ENCODE measurements at regions not wholly inside any gene's neighbourhood (a gene's known extent, or its start where the extent isn't known, plus 50 kb on each side); places are given as distances from the start of the nearest gene placed in this dataset.

DNA sequence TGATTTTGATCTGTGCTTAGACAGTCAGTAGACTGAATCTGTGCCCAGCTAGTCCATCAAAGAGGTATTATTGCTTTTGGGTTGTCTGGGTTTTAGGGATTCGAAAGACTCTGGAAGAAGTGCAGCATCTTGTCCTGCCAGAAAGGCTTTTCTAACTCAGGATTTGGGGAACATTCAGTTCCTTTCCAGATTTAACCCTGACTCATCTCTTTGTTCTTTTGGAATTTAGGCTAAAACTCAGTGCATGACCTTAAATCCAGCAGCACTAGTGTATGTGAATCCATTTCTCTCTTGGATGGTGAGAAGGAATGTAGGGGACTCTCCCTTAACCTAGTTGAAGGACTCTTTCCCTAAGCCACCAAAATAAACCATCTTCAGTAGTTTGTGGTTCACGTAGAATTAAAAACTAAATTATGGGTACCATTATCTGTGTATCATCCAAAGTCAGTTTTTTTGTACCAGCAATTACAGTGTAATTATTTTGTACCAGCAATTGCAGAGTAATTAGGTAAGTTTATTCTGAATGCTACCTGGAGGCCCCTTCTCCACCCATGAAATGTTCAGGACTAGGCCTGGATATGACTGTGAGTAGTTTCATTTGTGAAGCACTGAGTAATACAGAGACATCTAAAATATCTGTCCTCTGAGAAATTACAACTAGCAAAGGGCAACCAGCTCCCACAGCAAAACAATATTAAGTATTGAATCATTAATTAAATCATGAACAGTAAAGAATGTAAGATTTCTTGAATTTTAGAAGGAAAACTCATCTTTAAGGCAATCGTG lies 384.0 kb downstream of the TMA16 start:
- DNase-seq = no peak

- no peak for DNase-seq
Observed at GRCh38 chr4:163892417-163892816, 397.9 kb downstream of the TMA16 start.

- no peak for DNase-seq
Observed at GRCh38 chr4:163895378-163896005, 401.0 kb downstream of the TMA16 start.

GRCh38 chr4:163901319-163901718 lies 406.8 kb downstream of the TMA16 start:
- DNase-seq = no peak

GRCh38 chr4:163902417-163902816 lies 407.9 kb downstream of the TMA16 start:
- DNase-seq = no peak

DNA sequence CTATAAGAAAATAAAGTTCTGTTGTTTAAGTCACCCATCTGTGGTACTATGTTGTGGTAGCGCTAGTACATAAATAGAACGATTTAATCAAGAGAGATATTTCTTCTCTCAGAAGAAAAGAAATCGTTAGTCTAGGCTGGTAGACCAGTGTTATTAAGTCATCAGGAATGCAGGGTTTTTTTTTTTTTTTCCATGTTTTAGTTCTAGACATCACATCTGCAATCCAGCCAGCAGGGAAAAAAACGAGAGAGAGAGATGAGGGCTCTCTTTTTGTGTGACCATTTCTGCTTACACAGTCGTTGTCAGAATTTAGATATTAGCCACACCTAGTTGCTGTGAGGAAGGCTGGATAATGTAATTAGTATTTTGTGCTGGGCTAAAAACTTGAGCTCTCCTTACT lies 417.4 kb downstream of the TMA16 start:
- DNase-seq = no peak

DNA sequence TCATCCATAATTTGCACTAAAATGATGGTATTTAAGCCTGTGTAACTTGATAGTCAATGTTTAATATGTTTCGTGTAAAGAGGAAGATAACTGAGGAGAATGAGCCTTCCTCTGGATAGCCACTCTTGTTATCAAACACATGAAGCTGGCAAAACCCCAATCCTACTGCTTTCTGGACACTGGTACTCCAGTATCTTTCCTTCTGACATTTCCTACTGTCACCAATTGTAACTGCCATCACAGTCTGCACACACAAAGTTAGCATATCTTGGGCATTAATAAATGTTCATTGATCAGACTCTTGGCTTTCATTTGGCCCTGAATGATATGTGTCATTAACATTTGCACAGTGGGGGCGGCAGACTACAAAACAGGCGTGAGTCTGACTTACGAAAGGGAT lies 419.1 kb downstream of the TMA16 start:
- DNase-seq = no peak

- DNase-seq = no peak
Observed at GRCh38 chr4:163915896-163916295, 421.4 kb downstream of the TMA16 start.

DNA sequence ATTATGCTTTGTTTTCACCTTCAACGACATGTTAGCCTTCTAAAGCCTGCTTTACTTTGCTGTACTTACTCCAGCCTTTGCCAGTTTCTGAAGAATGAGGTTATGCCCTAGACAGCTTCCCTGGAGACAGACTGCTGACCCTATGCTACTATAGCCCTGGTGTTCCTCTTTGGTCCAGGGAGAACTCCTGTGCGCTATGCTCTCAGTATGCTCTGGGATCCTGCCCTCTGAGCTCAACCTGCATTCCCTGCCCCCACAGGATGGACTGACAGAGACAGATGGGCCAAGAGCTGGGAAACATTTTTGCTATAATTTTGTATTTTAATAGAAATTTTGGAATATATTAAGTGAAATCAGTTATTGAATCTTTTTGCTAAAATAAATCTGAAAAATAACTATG lies 425.9 kb downstream of the TMA16 start:
- no peak for DNase-seq

- DNase-seq = no peak
Observed at GRCh38 chr4:163922302-163922701, 427.8 kb downstream of the TMA16 start.

DNA sequence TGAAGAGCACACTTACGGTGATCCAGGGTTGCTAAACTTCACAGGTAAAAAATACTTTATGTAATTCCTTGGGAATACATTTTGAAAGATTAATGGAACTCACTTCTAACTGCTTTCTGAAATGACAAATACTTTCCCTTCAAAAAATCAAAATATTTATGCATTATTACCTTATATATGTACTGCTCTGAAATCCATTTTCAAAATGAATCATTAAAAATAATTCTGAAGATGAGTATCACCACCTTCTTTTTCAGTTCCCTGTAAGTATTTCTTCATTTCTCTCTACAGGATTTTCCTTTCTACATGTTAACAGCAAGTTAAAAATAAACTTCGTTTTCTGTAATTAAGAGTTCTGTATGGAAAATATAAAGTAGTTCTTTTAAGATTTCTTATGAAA lies 428.6 kb downstream of the TMA16 start:
- DNase-seq = no peak

DNA sequence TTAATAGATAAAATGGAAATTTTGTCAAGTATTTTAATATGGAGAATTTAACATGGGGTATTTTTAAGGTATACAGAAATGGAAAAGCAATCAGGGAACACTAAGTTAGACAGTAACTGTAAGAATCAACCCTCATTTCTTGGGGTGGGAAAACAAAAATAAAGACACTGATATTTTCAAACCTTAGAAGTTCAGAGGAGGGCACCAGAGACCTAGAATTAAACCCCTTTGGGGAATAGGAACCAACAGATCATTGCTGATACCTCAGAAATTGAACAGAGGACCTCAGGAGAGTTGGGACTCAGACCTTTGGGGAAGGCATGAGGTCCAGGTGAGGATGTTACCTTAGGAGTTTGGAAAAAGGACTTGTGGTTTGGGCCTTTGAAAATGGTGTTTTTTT lies 435.6 kb downstream of the TMA16 start:
- no peak for DNase-seq

GRCh38 chr4:163932504-163932903 lies 438.0 kb downstream of the TMA16 start:
- no peak for DNase-seq

- no peak for DNase-seq
Observed at GRCh38 chr4:163939597-163939996, 445.1 kb downstream of the TMA16 start.

- no peak for DNase-seq
Observed at GRCh38 chr4:163941221-163941905, 446.9 kb downstream of the TMA16 start.

DNA sequence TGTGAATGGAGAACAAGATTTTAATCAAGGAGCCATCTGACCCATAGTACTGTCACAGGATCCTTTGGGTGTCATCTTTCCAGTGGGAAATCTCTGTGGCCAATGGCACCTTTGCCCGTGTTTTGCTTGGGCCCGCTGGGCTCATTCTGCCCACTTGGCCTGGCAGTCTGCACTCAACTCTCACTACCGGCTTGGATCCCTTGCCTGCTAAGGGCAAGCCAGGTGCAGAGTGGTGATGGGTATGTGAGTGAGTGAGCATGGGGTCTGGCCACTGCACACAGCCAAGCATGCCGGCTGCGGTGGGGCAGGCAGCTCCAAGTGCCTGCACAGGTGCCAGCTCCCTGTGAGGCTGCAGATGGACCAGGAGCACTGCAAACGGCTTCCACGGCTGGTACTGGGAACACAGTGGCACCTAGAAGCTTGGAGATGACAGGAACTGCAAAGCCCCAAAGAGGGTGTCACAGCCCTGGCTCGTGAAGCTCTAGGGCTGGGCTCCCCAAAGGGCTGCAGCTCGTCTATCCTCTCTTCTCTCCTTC lies 454.5 kb downstream of the TMA16 start:
- no peak for DNase-seq

DNA sequence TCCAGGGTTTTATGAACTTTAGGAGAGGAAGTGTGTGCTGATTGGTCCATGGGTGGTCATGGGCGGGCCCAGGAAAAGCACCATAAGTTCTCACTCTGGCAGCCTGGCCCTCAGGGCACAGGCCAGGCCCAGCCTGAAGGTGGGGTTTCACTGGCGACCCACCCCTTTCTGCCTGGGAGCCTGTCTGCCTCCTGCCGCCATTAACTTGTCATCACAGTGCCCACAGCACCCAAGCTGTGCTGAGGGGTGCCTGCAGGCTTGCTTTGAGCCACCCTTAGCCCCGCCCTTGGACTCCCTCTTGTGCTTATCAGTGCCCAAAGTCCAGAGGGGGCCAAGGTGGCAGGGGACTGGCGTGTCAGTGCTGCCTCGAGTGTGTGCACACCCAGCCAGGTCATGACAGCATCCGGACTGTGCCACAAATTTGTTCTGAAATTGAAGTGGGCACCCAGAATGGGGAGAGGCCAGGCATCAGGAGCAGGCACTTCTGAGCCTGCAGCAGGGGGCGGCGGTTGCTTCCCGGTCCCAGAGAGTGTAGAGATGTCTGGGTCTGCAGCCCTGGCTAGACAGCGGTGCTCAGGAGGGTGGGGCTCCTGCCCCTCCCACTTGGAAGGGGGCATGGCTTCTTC lies 455.6 kb downstream of the TMA16 start:
- DNase-seq = no peak

DNA sequence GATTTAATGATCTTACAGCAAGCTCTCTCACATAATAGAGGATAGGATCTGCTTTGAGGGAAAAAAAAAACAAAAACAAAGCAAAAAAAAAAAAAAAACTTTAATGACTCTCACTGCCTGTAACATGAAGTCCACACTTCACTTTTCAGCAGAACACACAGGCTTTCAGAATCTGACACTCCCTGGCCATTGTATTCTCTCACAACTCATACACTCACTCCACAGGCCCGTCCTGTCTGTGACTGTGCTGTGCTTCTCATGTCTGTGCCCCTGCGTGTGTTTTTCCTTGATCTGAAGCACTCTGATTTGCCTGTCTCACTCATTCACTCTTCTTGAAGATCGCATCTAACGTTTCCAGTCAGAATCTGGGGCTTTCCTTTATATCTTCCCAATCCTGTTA lies 460.8 kb downstream of the TMA16 start:
- no peak for DNase-seq

DNA sequence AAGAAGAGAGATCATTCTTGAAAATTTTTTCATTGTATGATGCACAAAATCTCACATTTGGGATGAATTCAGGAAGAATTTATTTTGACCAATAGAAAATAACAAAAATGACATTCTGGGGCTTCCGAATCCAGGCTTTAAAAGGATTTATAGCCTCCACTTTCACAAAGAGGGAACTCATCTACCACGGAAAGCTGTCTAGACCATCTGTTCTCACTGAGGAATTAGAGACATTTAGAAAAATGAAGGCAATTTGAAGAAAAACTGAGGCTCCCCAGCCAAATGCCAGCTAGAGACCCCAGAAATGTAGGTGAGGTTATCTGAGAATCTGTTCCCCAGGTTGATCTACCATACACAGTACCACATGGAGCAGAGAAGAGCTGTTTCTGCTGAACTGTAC lies 464.3 kb downstream of the TMA16 start:
- no peak for DNase-seq

GRCh38 chr4:163959932-163960331 lies 465.4 kb downstream of the TMA16 start:
- DNase-seq = no peak

DNA sequence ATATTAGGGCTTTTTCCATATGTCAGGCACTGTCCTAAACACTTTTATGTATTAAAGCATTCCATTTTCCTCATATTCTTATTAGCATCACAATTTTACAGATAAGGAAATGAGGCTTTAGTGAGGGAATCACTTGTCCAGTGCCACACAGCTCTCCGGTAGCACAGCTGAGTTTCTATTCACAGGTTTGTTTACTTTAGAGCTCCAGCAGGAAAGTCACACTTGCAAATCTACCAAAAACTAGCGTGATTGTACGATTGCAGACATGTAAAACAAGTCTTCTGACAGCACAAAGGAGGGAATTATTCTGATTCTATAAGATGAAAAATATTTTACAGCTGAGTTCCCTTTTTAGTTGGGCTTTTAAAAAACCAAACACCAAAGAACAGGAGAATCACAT lies 472.1 kb downstream of the TMA16 start:
- no peak for DNase-seq

- DNase-seq = no peak
Observed at GRCh38 chr4:163967263-163967662, 472.8 kb downstream of the TMA16 start.

DNA sequence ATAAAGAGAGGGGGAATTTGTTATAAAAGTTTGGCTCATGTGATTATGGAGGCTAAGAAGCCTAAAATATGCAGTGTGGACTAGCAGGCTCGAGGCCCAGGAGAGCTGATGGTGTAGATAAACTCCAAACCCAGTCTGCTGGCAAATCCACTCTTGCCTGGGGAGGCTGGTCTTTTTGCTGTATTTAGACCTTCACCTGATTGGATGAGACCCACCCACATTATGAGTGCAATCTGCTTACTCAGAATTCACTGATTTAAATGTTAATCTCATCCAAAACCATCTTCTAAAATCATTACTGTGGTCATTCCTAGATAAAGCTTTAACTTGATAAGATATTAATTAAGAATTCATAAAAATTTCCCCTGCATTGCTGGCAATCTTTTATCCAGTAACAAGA lies 473.2 kb downstream of the TMA16 start:
- no peak for DNase-seq

DNA sequence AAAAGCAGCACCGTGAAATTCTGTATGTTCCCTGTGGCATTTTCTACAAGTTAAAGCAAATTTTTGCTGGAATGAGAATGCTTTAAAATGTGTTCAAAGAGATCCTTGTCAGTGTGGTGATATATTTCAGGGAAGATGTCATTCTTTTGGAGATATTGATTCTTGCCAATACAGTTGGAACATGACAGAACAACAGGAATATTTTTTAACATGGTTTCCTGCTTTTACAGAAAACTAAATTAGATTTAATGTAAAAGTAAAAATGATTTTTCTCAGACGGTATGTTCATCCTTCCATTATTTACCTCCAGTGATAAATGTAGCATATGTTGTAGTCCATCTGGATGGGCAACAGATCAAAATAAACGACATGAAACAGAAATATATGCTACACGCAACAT lies 474.8 kb downstream of the TMA16 start:
- DNase-seq = no peak
